ENCODE measurements at regions not wholly inside any gene's neighbourhood (a gene's known extent, or its start where the extent isn't known, plus 50 kb on each side); places are given as distances from the start of the nearest gene placed in this dataset.

- no peak for DNase-seq (ENCODE audit: low read depth, low spot score)
Observed at GRCh38 chr4:3705236-3705987, 60.8 kb upstream of the ADRA2C start.

GRCh38 chr4:3704669-3705068, 61.5 kb upstream of the ADRA2C start:
- no peak for DNase-seq (ENCODE audit: low read depth, low spot score)

DNA sequence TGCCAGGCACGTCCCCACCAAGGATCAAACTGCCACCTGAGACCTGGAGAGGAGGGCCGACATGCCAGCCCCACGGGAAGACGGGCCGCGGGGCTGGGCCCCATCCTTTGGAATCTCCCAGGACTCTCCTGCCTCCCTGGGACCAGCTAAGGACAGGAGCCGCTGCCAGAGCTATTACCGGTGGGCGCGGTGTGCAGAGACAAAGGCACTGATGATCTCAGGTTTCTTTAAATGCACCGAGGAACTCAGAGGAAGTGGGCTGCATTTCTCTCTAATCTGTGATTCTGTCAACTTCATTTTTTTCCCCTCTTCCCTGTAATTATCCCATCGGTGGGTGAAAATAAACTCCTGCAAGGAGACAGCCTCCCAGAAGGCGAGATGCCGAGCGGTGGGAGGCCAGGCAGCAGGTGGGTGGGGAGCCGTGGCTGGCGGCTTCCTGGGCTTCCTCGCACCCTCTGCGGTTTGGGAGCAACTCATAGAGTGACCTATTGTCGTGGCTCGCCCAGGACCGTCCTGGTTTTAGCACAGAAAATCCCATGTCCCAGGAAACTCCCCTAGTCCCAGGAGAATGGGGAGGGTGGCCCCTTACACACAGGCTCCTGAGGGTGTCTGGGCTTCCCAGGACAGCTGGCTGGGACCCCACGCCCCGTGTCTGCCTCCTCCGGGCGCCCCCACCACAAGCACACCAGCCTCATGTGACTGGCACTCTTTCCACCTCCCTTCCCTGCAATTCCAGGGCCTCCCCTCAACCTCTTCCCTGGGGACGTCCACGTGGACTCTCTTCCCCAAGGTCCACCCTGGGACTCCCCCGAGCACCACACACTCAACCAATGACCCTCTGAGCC, 62.3 kb upstream of the ADRA2C start:
- DNase-seq (ENCODE audit: low read depth, low spot score): no peak

DNA sequence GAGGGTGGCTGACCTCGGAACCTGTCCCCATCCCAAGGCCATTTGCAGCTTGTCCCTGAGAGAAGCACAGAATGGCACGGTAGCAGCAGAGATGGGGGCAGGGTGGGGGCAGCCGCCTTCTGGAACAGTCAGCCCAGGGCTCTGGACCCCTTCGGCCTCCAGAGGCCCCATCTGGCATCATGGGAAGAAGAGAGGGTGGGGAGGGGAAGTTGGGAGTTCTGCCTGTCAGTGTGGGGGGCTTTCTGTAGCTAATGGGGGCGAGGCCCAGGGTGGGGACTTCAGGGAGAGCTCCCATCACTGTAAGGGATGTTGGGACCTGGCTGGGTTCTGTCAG, 62.9 kb upstream of the ADRA2C start:
- no peak for DNase-seq (ENCODE audit: low read depth, low spot score)

GRCh38 chr4:3702561-3703221, 63.5 kb upstream of the ADRA2C start:
- DNase-seq (ENCODE audit: low read depth, low spot score): no peak

DNA sequence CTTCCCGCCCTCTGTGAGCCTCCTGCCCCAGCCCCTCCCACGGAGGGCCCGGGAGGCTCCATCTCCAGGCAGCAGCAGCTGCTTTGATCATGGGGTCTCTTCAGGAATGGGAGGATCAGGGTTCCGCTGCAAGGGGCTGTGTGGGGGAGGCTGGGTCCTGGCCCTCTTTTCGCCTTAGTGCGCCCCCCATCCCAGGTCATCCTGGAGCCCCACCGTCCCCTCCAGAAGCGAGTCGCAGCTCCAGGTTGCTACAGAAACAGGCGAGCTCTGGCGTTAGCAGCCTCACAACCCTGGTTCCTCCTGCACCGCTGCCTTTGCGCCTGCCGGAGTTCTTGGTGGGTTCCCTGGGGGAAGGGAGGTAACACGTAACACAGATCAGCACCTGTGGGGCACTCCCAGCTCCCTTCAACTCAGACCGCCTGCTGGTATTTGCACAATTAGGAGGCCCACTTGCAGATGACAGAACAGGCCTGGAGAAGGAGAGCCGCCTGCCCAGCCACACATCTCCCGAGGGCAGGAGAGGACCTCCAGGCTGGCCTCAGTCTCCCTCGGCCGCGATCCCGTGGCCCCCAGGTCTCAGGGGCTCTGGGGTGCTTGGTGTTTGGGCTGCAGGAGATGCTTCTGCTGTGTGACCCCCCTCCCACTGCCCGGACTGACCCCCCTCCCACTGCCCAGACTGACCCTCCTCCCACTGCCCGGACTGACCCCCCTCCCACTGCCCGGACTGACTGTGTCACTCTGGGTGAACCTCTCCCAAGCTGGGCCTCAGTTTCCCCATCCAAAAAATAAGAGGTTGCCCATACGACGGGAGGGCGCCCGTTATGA, 64.2 kb upstream of the ADRA2C start:
- no peak for DNase-seq (ENCODE audit: low read depth, low spot score)

DNA sequence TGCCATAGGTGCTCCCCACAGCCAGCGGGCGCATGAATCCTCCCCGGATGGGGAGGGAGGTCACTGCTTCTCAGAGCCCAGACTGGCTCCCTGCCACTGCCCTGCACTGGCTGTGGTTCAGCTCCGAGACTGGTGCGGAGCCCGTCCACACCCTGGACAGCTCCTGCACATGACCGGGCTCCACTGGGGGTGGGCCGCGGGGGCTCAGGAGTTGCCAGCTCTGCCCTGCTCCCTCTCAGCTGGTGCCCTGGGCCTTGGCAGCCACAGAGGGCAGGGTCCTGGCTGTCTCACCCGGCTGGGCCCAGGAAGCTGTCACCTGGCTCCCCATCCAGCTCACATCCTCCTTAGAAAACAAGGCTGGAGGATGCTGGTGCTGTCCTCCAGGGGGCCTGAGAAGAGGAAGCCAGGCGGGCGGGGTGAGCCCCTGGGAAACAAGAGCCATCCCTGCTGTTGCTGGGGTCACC, 64.9 kb upstream of the ADRA2C start:
- DNase-seq (ENCODE audit: low read depth, low spot score): no peak

DNA sequence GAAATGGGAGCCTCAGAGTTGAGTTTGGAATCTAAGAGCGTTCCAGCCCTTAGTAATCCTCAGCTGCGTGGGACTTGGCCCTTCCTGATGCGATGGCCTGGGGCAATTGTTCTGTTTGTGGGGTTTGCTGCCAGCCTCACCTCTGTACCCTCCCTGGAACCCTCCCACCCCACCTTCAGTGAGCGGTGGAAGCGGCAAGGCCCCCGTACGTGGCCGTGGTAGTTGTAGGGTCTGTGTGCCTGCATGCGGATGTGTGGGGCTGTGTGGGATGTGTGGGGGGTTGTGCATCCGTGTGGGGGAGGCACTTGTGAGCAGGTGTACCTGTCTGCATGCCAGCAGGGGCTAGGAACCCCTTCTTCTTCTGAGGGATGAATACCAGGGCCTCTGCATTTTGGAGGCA, 65.4 kb upstream of the ADRA2C start:
- DNase-seq (ENCODE audit: low read depth, low spot score): no peak

DNA sequence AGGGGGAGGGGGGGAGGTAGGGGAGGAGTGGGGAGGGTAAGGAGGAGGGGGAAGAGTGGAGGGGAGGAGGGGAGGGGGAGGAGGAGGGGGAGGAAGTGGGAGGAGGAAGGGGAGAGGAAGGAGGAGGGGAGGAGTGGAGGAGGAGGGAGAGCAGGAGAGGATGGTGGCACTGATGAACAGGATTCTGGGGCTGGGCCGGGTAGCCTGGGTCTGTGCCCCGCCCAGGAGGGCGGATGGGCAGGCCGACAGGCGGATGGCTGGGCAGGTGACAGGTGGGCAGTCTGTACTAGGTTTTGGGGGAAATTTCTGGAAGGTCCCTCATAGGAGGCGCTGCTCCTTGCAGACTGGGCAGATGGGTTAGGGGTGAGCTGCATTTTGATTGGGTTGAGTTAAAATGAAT, 66.0 kb upstream of the ADRA2C start:
- DNase-seq (ENCODE audit: low read depth, low spot score): no peak

DNA sequence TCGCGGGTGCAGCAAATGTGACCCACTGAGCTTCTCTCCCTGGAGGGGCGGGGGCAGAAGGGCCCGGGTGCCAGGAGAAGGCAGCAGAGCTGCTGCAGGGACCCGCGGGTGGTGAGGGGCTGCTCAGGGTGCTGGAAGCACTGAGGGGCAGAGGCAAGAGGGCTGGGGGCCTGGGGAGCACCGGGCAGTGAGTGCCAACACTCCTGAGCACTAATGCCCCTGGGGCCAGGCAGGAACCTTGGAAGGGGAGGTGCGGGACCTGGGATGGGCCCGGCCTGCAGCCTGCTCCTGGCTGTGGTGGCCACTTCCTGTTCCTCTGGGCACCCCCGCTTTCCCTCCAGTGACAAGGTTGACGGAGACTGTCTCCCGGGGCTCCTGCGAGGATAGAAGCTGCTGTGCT, 66.5 kb upstream of the ADRA2C start:
- DNase-seq (ENCODE audit: low read depth, low spot score): no peak

- DNase-seq (ENCODE audit: low read depth, low spot score): no peak
Observed at GRCh38 chr4:3699261-3699660, 66.9 kb upstream of the ADRA2C start.

- no peak for DNase-seq (ENCODE audit: low read depth, low spot score)
Observed at GRCh38 chr4:3697033-3697432, 69.2 kb upstream of the ADRA2C start.

GRCh38 chr4:3690551-3691152, 75.5 kb upstream of the ADRA2C start:
- no peak for DNase-seq (ENCODE audit: low read depth, low spot score)

DNA sequence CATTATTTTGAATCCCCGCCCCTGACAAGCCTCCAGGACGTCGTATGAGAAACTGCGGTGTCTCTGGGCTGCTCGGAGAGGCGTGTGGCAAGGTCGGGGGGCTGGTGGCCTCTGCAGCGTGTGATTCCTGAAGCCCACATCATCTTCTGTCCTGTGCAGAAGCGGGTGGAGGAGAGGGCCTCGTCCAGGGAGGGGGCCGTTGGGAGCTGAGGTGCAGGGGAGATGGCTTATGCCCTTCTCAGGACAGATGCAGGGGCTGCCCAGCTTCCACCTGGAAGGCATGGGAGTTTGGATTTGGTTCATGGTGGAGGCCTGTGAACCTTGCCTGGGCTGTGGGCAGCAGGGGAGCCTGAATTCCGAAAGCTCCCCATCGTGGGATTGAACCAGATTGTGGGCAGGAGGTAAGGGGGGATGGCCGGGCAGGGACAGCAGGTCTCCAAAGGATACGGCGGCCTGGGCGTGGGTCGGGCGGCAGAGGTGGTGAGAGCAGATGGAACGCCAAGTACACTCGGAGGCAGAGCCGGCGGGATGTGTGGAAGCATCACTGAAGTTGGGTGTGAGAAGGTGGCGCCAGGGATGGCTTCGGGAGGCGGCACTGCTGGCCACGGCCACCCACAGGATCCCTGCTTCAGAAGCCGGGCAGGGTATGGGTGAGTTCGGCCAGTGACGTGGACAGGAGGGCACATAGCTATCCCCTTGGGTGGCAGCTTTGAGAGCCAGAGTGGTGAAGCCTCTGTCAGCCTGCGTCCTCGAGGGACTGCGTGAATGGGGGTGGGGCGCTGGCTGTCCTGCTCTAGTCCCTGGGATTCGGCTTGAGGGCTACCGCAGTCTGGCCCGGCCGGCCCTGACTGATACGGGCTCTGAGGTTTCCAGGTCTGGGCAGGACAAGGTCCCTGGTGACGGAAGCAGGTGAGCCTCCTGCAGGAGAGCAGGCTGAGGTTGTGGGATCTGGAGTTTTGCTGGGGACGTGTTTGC, 76.3 kb upstream of the ADRA2C start:
- DNase-seq (ENCODE audit: low read depth, low spot score): no peak

GRCh38 chr4:3689006-3689405, 77.2 kb upstream of the ADRA2C start:
- no peak for DNase-seq (ENCODE audit: low read depth, low spot score)

- no peak for DNase-seq (ENCODE audit: low read depth, low spot score)
Observed at GRCh38 chr4:3688018-3688998, 77.9 kb upstream of the ADRA2C start.

GRCh38 chr4:3687538-3687937, 78.6 kb upstream of the ADRA2C start:
- no peak for DNase-seq (ENCODE audit: low read depth, low spot score)

DNA sequence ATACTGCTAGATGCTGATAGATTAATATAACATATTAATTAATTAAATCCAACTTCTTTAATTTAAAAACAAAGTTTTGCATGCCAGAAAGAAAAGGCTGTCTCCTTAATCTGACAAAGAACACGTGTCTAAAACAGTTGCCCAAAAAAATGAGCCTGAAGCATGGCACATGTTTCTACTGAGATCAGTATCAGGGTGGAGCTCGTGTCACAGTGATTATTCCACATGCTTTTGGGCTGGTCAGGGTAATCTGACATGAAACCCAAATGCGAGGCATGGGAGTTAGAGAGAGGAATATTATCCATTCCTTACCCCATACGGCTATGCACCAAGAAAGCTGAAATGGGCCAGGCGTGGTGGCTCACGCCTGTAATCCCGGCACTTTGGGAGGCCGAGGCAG, 79.4 kb upstream of the ADRA2C start:
- no peak for DNase-seq (ENCODE audit: low read depth, low spot score)

DNA sequence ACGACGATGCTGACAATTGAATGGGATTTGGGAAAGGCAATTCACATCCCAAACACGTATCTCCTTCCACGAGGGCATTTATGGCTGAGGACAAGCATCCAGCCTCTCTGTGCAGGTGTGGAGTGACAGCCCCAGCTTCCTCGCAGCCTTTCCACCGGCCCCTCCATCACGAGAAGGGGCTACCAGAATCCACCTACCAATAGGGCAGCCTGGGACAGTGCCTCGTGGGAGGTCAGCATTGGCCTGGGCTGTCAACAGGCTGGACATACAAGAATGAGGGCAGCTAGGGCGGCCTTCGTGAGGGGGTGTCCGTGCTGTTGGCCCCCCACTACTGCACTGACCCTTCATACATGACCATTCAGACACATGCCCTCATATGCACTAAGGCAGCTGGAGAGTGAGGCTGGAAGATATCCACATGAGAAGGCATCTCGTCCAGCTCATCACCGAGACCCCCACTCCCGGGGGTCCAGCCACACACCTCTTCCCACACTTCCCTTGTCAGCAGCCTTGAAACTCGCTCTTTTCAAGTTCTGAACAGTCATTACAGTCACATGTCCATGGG, 81.0 kb upstream of the ADRA2C start:
- DNase-seq (ENCODE audit: low read depth, low spot score): no peak
